ENCODE measurements at regions not wholly inside any gene's neighbourhood (a gene's known extent, or its start where the extent isn't known, plus 50 kb on each side); places are given as distances from the start of the nearest gene placed in this dataset.

DNA sequence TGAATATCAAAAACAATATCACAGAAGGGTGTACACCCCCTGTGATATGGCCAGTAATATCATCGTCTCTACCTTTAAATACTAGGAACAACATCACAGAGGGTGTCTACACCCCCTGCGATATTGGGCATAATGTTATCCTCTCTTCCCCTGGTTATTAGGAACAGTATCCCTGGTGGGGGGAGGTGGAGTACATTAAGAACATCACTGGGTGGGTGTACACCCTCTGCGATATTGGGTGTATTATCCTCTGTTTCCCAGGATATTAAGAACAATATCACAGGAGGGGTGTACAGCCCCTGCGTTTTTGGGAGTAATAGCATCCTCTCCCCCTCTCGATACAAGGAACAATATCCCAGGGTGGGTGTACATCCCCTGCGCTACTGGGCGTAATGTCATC, 1932.8 kb downstream of the SUCLG1 start:
- TF ChIP-seq, protein P1, sequence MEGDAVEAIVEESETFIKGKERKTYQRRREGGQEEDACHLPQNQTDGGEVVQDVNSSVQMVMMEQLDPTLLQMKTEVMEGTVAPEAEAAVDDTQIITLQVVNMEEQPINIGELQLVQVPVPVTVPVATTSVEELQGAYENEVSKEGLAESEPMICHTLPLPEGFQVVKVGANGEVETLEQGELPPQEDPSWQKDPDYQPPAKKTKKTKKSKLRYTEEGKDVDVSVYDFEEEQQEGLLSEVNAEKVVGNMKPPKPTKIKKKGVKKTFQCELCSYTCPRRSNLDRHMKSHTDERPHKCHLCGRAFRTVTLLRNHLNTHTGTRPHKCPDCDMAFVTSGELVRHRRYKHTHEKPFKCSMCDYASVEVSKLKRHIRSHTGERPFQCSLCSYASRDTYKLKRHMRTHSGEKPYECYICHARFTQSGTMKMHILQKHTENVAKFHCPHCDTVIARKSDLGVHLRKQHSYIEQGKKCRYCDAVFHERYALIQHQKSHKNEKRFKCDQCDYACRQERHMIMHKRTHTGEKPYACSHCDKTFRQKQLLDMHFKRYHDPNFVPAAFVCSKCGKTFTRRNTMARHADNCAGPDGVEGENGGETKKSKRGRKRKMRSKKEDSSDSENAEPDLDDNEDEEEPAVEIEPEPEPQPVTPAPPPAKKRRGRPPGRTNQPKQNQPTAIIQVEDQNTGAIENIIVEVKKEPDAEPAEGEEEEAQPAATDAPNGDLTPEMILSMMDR (optimal IDR thresholded peaks at IDR 0.05 in 1 of 3, IDR thresholded peaks at IDR 0.05 in 1 of 3, conservative IDR thresholded peaks at IDR 0.05 in 1 of 3; ENCODE audit: extremely low read depth in 1 of 3, insufficient read depth in 2 of 3, low read length in 3 of 3) = no peak
- no peak for TF ChIP-seq EZH2 (IDR thresholded peaks at IDR 0.05; ENCODE audit: low read length)
